Activated B cell treated with CpG ODN at 0.5 μM for 24 hours (primary cell): ENCODE measurements at regions not wholly inside any gene's neighbourhood (a gene's known extent, or its start where the extent isn't known, plus 50 kb on each side); places are given as distances from the start of the nearest gene placed in this dataset.
A peak's percentile ranks its signal among the peaks of the same experiment; 100 is the strongest.

ENCODE experiments used
- ATAC-seq: fragments of 200-7000 bp; cut with Tn5 transposase; one replicate; pipeline ENCODE4 v1.10.0; 2021; ENCODE audit warnings: low read depth, mild to moderate bottlenecking, moderate library complexity
- CTCF ChIA-PET: fragments of 350-600 bp; sonication (Branson Sonifier 250); formaldehyde crosslinking; loops from one replicate; lab custom pipeline; 2021; ENCODE audit warnings: antibody characterized with exemption; lab: Charles Lee
- POLR2A ChIA-PET: fragments of 350-600 bp; sonication (Branson Sonifier 250); formaldehyde crosslinking; loops from one replicate; lab custom pipeline; 2021; ENCODE audit warnings: antibody characterized with exemption; lab: Charles Lee
- DNase-seq: peaks from one replicate; pipeline ENCODE4 v3.0.0; 2022
- H3K27ac Mint-ChIP-seq: one replicate; pipeline ENCODE4 v1.8.0; 2020; ENCODE audit warnings: mixed read lengths
- H3K27me3 Mint-ChIP-seq: one replicate; pipeline ENCODE4 v1.8.0; 2021; ENCODE audit warnings: mixed read lengths
- H3K36me3 Mint-ChIP-seq: one replicate; pipeline ENCODE4 v1.8.0; 2021; ENCODE audit warnings: low read depth, mixed read lengths
- H3K4me1 Mint-ChIP-seq: one replicate; pipeline ENCODE4 v1.8.0; 2021; ENCODE audit warnings: mixed read lengths
- H3K4me3 Mint-ChIP-seq: one replicate; pipeline ENCODE4 v1.8.0; 2020; ENCODE audit warnings: mild to moderate bottlenecking, mixed read lengths
- H3K9me3 Mint-ChIP-seq: one replicate; pipeline ENCODE4 v1.8.0; 2020; ENCODE audit warnings: mixed read lengths
- CTCF ChIP-seq: fragments of 200-600 bp; IDR thresholded peaks from one replicate; pipeline ENCODE4 v1.8.0; 2022; ENCODE audit warnings: antibody characterized with exemption, mild to moderate bottlenecking
- intact Hi-C: fragments of 100-400 bp; cut with micrococcal nuclease; formaldehyde crosslinking; loops from one replicate; pipeline ENCODE4 v1.15.1; 2024

DNA sequence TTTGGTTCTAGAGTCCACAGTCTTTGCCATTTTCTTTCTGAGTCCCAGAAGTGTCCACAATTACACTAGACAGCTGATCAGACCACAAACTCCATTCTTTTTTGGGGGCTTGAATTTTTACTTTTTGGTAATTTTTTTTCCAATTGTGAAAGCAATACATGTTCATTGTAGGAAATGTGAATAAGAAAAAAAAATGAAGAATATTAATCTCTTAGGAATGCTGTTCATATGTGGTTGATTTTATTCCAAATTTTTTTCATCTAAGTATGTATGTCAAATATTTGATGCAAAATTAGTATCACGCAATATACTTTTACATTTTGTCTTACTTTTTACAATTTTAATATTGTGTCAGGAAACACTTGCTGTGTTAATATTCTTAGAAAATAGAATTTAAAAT, 76.4 kb upstream of the ETS2 start:
- ChIA-PET POLR2A (no interaction called here), CTCF (no interaction called here)
- H3K27ac Mint-ChIP-seq, result no peak overlapping the region
- peaks cover 7% of the 10 kb centered on the region for H3K9me3 Mint-ChIP-seq
- no peak for TF ChIP-seq CTCF
- ATAC-seq (no peak), DNase-seq (no peak)
- H3K4me3 Mint-ChIP-seq, result no peak overlapping the region
- peaks cover 6% of the 10 kb centered on the region for H3K4me1 Mint-ChIP-seq
- intact Hi-C loops, result no loop called here
- H3K27me3 Mint-ChIP-seq, result peaks cover 12% of the 10 kb centered on the region
- H3K36me3 Mint-ChIP-seq, result no peaks in the 10 kb centered on the region

DNA sequence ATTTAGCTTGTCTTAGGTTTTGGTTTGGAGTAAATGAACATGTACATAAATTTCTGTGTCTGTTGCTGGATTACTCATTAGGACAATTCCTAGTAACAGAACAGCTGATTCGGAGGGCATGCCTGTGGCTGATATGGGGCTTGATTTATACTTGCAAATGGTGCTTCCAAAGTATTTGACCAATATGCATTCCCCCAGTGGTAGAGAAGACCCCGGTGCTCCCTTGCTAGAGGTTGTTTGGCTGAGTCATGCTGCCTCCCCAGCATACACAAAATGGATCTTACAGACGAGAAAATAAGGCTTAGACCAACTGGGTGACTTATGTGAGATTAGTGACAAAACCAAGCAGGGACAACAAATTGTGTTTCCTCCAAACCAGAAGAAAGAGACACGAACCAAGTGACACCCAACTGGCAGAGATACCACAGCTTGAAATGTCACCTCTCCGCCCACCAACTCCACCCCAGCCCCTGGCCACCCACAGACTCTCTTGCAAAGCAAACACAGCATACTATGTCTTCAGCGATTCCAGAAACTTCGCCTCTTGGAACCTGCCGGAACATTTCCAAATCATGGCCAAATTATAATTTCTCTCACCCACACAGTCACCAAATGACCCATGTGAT, 75.9 kb upstream of the ETS2 start:
- Mint-ChIP-seq H3K4me1 (peaks cover 12% of the 10 kb centered on the region), H3K27ac (no peak overlapping the region), H3K4me3 (no peak overlapping the region), H3K27me3 (peaks cover 13% of the 10 kb centered on the region), H3K36me3 (no peaks in the 10 kb centered on the region), H3K9me3 (peaks cover 3% of the 10 kb centered on the region)
- intact Hi-C loops, result loop anchor here (5.0 to 10.0 kb wide), 2 partner anchors 223 to 515 kb away; no protein-coding TSS in a partner anchor
- ChIA-PET CTCF (no interaction called here), POLR2A (no interaction called here)
- DNase-seq (no peak), ATAC-seq (no peak)
- TF ChIP-seq CTCF, result no peak

- peaks cover 4% of the 10 kb centered on the region for H3K9me3 Mint-ChIP-seq
- peak overlapping the region; percentile 62 for H3K4me3 Mint-ChIP-seq
- intact Hi-C loops, result loop anchor here (1.0 to 10.0 kb wide), 8 partner anchors 33 to 654 kb away; no protein-coding TSS in a partner anchor
- H3K27ac Mint-ChIP-seq, result no peak overlapping the region
- ChIA-PET POLR2A (no interaction called here), CTCF (interaction anchor here (0.6 to 3.5 kb wide), 9 partner anchors 28 to 653 kb away, joined by 3 to 19 read pairs (median 3); no protein-coding TSS in a partner anchor)
- peak; percentile 47 for ATAC-seq
- peaks cover 23% of the 10 kb centered on the region for H3K27me3 Mint-ChIP-seq
- H3K36me3 Mint-ChIP-seq, result no peaks in the 10 kb centered on the region
- TF ChIP-seq CTCF, result peak; percentile 74
- H3K4me1 Mint-ChIP-seq, result peaks cover 12% of the 10 kb centered on the region
- DNase-seq, result peak; percentile 71
Observed at GRCh38 chr21:38733972-38734546, 71.7 kb upstream of the ETS2 start.

DNA sequence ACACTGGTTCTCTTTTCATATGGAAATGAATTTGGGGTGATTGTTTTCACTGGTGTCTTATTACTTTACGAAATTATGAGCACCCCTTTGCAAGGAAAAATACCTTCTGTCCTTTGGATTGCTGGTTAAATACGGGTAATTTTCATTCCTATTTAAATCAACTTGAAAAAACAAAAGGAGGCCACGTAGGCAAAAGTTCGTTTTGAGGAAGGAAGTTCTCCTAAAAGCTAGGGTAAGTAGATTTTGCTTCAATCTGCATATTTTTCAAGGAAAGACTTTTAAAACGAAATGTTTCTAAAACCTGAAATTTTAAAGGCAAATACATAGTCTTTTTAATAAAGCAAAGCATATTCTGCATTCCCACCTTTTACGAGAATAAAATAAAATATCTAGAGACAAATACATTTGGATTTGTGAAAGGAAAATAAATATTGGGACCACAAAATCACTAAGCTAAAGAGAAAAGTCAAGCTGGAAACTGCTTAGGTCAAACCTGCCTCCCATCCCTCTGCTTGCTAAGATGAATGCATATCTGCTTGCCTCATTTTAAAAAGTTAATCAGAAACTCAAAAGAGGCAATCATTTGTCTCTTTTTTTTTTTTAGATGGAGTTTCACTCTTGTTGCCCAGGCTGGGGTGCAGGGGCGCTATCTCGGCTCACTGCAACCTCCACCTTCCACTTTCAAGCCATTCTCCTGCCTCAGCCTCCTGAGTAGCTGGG, 70.9 kb upstream of the ETS2 start:
- Mint-ChIP-seq H3K36me3 (no peaks in the 10 kb centered on the region), H3K27me3 (peaks cover 23% of the 10 kb centered on the region), H3K27ac (no peak overlapping the region), H3K4me3 (peak overlapping the region; percentile 62), H3K9me3 (peaks cover 4% of the 10 kb centered on the region), H3K4me1 (peaks cover 12% of the 10 kb centered on the region)
- intact Hi-C loops, result loop anchor here (1.0 to 10.0 kb wide), 8 partner anchors 32 to 653 kb away; no protein-coding TSS in a partner anchor
- DNase-seq (no peak), ATAC-seq (no peak)
- no peak for TF ChIP-seq CTCF
- CTCF ChIA-PET, result interaction anchor here (0.6 to 3.5 kb wide), 8 partner anchors 29 to 653 kb away, joined by 3 to 19 read pairs (median 3); no protein-coding TSS in a partner anchor
- POLR2A ChIA-PET, result no interaction called here
